HG03521 (cell line): ENCODE measurements at regions not wholly inside any gene's neighbourhood (a gene's known extent, or its start where the extent isn't known, plus 50 kb on each side); places are given as distances from the start of the nearest gene placed in this dataset.
"Not testable (repeated sequence)": the region's sequence is repeated elsewhere in the genome, so short reads cannot be mapped to it uniquely, and the experiment has no call there.

ENCODE experiments used
- ATAC-seq: cut with Tn5 transposase; IDR thresholded peaks from one replicate; pipeline ENCODE4 v1.9.1; 2021; ENCODE audit warnings: mild to moderate bottlenecking, moderate library complexity; ENCODE audit not compliant: unreplicated experiment

DNA sequence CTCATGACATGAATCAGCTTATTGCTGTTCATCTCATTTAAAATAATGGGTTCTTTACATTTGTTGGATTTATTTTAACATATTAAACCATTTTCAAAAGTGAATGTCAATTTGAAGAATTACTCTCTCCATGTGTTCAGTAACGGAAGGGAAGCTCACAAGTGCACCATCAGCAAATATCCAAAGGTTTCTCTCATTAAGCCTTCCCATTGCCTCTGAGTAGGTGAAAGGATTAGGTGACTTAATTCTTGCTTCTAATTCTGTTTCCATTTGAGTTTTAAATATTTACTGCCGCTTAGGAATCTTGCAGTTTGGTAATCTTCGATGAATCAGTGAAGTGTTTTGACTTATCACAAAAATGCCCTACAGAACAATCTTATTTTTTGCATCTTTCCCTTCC lies 145.1 kb upstream of the NYAP2 start:
- no peak for ATAC-seq

DNA sequence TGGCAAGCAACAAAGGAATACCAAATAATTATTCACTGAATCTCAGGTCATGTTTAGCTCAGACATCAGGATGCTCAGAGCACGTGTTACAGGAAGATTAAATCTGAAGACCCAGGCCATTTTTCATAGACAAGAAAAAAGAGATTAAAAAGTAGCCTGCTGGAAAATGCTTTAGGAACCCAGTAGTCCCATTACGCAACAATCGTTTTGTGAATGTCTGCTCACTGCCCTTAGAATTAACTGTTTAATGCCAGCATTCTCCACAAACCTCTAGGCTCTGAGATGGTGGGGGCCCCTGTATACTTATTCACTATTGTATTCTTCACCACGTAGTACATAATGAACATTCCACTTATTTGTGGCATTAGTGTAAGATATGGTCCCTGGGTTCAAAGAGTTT lies 154.6 kb upstream of the NYAP2 start:
- ATAC-seq = no peak

DNA sequence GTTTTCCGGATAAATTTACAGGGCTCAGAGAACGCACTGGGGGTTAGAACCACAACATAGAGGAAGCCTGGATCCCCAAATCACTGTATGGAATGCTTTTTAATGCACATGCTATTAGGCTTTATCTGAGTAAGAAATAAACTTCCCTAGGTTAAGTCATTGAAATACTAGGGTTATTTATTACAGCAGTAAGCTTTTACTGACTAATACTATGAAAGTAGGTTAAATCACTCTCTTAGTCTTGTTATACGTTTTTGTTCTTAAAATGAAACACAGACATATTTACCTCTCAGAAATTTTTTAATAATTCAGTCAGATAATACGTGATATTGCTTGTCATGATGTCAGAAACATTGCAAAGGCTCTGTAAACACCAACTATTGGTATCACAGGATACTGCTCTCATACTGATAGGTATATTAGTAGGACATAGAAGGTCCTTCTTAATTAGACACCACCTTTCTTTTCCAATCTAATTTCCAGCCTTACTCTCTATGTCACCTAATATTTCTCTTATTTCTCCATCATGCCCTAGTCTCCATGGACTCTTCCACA lies 162.7 kb upstream of the NYAP2 start:
- ATAC-seq = no peak

DNA sequence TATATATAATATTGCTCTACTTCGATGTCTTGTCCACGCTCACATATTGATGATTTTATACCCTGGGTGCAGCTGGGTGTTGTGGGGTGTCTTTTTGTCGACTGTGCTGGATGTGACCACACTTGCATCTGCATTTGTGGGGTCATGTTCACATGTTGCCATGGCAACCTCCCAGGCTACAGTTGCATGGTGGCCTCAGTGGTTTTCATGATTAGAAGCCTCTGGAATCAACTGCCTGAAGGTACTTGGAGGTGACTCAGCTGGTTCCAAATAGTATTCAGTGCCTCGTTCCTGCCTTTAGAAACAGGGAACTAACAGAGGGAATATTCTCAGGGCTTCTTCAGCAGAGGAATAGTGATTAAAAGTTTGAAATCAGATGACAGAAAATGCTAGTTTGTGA lies 166.3 kb upstream of the NYAP2 start:
- ATAC-seq = no peak

DNA sequence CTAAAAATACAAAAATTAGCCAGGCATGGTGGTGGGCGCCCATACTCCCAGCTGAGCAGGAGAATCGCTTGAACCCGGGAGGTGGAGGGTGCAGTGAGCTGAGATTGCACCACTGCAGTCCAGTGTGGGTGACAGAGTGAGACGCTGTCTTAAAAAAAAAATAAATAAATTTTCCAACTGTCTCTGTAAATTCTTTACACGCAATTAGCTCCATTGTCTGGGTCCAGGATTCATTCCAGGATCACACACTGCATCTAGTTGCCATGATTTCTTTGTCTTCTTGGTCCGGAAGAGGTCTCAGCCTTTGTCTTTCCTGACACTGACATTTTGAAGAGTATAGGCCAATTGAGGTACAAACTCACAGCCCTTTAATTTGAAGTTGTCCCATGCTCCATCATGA lies 167.6 kb upstream of the NYAP2 start:
- ATAC-seq = no peak

DNA sequence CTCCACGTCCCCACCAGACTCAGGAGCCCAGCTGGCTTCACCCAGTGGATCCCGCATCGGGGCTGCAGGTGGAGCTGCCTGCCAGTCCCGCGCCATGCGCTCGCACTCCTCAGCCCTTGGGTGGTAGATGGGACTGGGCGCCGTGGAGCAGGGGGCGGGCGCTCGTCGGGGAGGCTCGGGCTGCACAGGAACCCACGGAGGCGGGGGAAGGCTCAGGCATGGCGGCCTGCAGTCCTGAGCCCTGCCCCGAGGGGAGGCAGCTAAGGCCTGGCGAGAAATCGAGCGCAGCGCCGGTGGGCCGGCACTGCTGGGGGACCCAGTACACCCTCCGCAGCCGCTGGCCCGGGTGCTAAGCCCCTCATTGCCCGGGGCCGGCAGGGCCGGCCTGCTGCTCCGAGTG lies 170.2 kb upstream of the NYAP2 start:
- not testable (repeated sequence) for ATAC-seq

DNA sequence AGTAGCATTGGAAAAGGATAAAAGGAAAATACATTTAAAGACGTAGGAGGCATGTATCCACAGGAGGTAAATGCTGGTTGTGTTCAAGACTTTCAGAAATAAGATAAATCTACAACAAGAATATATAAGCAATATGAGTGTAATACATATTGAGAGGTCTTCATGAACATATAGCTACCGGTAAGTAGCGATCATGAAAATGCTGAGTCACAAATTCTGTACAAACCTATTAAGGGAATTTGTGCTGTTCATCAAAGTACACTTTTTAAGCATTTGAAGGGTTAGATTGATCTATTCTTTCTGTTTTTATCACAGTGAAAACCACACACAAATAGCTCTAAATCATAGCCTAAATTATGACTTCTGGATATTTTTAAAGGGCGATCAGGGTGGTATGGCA lies 173.1 kb upstream of the NYAP2 start:
- no peak for ATAC-seq

DNA sequence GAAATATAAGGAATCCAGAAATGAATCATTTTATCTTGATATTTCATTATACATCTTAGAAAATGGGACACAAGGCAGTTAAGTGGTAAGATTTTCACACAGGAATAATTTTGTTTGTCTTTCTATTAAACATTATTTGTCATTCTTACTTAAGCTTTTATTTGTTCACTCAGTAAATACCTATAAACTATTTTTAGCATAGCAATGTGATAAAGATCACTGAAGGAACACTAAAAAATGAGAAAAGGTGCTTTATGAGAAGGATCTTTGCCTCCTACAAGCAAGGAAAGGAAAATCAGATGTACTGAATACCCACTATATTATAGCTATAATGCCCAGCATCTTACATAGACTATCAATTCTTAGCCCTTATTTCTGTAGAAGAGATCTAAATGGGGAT lies 176.2 kb upstream of the NYAP2 start:
- ATAC-seq = no peak

DNA sequence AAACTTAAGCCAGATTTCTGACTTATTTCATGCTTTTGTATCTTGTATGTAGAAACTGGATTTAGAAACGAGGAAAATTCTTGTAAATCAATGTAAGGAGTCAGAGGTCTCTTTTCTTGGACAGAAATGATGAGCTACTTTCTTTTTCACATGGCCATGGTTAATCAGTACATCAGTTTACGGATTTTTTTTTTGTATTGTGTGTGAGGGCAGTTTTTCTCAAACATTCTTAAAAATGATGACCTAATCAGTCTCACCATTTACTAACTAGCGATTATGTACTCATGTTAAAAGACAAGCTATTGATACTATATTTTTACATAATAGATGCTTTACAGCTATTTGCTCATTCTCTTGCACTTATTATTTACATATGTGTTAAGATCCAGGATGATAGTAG lies 165.2 kb upstream of the DOCK10 start:
- ATAC-seq = no peak

DNA sequence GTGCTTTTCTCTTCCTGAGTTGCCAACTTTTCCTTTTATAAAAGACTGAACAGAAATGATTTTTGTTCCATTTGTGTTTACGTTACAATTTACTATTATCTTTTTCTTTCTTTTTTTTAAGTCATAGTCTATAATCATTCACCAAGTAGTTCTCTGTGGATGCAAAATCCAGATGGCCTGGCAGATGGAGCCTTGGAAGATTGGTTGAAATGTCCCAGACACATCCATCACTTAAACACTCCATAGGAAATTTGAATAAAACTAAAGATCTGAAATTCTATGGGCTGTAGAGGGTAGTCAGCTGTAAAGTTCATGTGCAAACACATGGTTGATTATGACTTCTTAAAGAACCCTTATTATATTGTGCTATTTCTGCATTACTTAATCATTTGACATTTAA lies 164.8 kb upstream of the DOCK10 start:
- no peak for ATAC-seq

DNA sequence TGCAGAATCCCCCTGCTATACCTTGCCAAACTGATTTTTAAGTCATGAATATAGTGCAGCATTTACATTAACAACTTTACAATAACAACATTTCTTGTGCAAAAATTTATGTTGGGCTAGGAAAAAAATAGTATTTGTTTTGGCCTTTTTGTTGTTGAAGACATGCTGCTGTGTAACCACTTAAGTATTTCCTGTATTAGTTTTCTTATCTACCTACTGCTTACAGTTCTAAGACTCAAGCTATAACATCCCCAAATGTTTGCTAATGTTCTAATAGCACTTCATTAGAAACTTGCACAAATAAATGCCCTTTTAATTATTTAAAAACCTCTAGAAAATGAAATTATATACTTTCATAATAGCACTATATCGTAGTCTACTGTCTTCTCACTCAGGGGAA lies 154.3 kb upstream of the DOCK10 start:
- ATAC-seq = no peak

DNA sequence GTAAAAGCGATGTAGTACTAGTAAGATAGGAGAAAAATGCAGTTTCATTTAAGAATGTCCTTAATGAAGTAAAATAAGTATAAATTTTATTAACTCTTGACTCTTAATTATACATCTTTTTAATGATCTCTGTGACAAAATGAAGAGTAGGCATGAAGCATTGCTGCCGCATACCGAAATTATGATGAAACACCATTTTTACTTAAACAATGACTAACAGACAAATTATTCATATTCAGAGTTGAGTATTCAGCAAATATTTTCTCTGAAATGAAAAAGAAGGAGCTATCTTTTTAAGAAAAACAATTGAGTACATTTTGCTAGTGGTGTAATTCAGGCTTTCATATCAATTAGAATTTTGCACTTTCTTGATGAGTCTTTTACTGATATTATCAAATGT lies 150.6 kb upstream of the DOCK10 start:
- no peak for ATAC-seq

DNA sequence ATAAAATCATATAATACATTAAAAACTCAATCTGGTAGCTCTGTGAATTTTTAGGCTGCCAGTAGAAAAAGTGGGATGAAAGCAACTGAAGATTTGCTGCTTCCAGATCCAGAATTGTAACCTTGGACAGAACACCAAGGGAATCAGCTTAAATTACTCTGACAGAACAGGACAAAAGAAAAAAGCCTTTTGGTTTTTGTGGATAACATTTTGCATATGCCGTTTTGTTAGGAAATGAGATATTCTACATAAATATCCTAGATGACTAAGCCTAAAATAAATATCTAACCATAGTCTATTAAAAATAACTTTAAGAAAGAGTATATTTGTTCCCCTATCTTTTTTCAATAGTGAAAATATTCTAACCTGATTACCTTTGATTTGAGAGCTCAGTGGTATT lies 148.7 kb upstream of the DOCK10 start:
- ATAC-seq = no peak

DNA sequence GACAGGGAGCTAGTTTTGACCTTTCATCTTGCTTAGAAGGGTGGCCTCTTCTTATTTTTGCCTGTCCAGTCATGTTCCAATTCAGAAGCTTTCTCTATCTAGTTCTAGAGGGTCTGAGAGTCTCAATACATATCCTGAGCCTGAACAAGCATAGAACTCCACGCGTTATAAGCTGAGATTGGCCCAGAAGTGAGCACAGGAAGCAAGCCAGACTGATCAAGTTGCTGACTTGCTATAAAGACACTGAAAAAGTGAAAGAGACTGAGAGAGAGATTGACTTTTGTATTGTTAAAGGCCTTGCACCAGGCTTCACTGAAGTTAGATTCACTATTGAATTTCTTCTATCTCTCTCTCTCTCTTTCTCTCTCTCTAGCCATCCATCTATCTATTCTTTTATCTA lies 142.7 kb upstream of the DOCK10 start:
- no peak for ATAC-seq

DNA sequence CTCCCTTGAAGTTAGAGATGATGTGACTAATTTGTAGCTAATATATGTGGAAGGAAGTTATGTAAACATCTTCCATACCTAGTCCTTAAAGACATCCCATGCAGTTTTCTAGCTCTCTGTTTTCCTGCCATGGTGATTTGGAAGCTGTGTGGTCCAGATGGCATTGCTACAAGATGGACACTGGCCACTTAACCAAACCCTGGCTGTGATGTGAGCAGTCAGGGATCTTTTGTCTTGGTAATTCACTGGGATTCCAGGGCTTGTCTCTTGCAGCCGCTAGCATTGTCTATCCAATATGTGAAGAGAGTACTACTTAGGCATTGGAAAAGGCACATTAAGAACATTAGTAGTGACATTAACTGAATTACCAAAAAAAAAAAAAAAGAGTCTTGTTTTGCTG lies 139.9 kb upstream of the DOCK10 start:
- no peak for ATAC-seq

DNA sequence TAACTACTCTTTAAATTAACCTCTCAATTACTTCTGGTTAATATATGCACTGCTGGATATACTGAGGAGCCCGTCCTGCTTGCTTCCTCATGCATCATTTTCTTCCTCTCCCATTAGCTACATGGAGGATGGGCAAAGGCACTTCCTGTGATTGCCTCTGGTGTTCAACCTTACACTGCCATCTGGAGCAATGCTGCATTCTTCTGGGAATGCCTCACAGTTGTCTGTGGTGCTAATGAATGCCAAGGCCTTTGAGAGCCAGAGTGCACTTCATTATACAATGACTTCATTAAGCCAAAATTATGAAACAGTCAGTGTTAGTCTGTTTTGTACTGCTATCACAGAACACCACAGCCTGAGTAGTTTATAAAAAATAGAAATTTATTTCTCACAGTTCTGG lies 134.8 kb upstream of the DOCK10 start:
- no peak for ATAC-seq

DNA sequence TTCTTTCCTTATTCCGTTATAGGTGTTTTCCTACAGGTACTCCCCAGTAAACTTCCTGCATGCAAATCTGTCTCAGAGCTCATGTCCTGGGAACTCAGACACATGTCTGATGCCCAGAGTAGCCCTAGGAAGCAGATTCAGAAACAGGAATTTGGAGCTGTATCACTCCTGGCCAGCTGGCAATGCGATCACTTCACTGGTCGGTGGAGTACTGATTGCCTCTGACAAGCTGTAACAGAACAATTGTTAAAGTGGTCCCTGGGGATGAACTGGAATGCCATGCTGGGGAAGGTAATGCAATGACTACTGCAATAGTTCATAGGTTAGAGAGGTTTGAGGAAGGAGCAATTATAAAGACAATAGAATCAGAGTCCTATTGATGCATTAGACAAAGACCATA lies 131.6 kb upstream of the DOCK10 start:
- ATAC-seq = no peak

DNA sequence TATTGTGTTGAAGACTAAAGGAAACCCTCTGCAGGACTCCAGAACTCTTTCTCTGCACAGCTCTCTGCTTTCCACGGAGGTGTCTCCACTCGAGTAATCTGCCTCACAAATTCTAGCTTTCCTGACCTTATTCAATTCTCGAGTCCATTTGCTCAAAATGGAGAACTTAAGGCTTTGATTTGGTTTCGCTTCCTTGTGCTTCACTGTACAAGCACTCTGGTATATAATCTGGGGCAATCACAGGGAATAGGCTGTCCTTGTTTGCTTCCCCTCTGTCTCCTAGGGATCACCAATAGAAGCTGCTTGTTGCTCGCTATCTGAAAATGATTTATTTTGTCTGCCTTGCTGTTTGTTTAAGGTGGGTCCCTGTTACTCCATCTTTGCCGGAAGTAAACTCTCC lies 129.1 kb upstream of the DOCK10 start:
- ATAC-seq = no peak

DNA sequence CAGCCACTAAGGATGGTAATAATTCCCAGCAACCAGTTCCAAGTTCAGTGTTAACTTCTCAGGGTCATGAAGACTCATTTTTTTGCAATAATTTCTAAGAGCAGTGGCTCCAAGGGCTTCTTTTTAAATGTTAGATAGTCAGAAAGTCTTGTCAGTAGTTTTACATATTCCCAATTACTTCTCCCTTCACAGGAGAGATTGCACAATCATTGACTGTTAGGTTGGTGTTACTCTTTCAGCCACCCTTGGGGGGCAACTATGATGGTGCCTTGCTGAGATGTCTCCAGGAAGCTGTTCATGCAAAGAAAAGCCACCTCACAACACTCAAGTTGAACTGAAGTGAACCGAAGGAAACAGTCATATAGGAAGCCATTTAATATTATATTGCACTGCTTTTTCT lies 127.9 kb upstream of the DOCK10 start:
- ATAC-seq = no peak

DNA sequence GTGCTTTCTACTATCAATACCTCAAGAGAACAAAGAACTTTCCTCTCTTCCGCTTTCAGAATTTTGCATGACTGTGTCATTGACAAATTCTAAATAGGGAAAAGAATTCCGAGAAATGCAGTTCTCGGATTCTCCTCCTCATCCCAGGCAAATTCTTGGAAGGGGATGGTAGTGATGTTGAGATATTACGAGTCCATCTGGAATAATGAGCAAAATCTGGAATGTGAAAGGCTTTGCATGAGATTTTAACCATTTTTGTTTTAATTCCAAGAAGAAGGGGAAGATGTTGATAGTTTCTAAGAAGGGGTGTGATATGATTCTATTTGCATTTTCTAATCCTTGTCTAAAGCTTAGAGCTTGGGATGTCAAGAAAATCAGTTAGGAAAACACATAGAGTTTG lies 127.1 kb upstream of the DOCK10 start:
- ATAC-seq = no peak

DNA sequence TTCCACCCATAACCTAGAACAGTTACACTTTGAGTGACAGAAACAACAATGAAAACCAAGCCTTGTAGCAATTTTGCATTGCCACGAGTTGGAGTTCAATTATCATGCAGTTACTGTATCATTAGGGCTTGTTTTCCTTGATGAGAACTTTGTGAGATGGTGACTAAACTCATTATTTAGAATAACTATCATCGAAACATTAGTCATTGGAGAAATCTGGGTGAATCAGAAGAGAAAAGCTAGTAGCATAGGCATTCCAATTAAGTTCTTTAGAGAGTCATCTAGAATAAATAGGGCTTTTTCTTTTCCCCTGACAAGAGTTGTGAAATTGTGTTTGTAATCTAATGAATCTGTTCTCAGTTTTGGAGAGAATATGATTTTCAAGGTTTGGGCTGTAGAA lies 122.8 kb upstream of the DOCK10 start:
- no peak for ATAC-seq

DNA sequence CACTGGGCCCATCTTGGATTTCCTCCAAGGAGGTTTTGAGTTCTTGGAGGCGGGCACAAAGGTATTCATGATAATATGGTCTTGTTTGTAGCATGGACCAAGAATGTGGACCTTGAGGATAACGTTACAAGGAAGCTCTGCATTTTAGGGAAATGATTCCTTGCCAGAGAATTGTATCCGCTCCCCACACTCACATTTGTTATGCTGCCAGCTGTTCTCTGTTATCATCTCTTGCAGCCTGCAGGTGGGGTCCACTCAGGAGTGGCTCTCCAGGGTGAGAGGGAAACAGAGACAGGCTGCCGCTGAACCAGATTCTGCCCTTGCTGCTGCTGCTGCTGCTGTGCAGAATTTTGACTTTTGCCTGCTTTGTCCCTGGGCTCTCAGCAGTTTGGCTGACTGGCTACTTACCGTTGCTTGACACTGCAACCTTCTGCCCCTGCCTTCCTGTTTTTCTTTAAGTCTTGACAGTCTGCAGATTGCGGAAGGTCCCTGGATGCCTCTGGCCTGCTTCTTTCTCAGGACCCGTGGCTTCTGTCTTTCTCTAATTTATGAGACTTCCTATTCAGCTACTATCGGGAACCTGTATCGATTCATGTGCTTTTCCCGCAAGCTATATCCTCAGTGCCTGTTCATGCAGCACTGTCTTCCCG lies 122.3 kb upstream of the DOCK10 start:
- ATAC-seq = no peak

DNA sequence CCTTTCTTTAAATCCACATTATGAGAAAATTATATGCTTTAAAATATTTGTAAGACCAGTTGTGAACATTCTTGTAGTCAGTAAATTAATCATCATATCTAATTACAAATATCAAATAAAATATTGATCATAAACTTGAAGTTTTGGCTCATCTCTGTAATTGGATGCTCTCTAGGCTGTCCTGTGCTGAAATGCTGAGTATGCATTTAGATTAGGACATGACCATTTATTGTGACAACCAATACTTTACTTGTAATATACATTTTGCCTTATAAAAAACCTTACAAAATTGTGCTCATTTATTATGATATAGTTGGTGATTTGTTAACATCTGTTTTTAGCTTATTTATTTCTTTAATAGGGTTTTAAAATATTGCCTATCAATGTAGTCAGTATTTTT lies 116.1 kb upstream of the DOCK10 start:
- no peak for ATAC-seq
